B cell (primary cell): ENCODE measurements at regions not wholly inside any gene's neighbourhood (a gene's known extent, or its start where the extent isn't known, plus 50 kb on each side); places are given as distances from the start of the nearest gene placed in this dataset.

Experiments
- EZH2 ChIP-seq: IDR thresholded peaks from 2 replicates; pipeline ENCODE4 v1.6.1; 2012; ENCODE audit warnings: borderline replicate concordance, low read depth, mild to moderate bottlenecking, moderate library complexity, low read length; ENCODE audit not compliant: insufficient read depth, poor library complexity, severe bottlenecking
- TF ChIP-seq, protein P1 (sequence below): fragments of 200-600 bp; IDR thresholded peaks from one replicate; pipeline ENCODE4 v1.8.0; 2022; ENCODE audit warnings: antibody characterized with exemption, mild to moderate bottlenecking

GRCh38 chr2:75788154-75788553, 77.4 kb upstream of the GCFC2 start:
- TF ChIP-seq, protein P1, sequence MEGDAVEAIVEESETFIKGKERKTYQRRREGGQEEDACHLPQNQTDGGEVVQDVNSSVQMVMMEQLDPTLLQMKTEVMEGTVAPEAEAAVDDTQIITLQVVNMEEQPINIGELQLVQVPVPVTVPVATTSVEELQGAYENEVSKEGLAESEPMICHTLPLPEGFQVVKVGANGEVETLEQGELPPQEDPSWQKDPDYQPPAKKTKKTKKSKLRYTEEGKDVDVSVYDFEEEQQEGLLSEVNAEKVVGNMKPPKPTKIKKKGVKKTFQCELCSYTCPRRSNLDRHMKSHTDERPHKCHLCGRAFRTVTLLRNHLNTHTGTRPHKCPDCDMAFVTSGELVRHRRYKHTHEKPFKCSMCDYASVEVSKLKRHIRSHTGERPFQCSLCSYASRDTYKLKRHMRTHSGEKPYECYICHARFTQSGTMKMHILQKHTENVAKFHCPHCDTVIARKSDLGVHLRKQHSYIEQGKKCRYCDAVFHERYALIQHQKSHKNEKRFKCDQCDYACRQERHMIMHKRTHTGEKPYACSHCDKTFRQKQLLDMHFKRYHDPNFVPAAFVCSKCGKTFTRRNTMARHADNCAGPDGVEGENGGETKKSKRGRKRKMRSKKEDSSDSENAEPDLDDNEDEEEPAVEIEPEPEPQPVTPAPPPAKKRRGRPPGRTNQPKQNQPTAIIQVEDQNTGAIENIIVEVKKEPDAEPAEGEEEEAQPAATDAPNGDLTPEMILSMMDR, result no peak
- no peak for TF ChIP-seq EZH2
